ENCODE measurements at regions not wholly inside any gene's neighbourhood (a gene's known extent, or its start where the extent isn't known, plus 50 kb on each side); places are given as distances from the start of the nearest gene placed in this dataset.

DNA sequence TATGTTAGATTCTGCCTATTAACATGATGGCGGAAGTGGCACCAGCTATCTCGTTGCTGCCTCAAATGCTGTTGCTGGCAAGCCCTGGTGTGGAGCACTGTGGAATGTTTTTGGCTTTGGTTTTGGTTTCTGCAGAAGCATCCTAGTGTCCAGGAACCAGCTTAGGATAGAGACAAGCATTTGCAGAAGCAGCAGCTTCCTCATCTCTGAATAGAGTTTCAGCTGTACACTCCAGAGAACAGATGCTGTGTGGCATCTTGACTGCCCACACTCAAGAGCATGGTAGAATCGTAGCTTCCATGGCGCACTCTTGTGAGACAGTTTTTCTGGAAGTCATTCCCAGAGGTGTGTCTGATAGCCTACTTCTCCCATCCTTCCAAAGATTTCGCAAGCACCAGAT, 145.3 kb upstream of the RXFP2 start:
- H3K4me3 ChIP-seq (replicated peaks in 1 of 3; ENCODE audit: insufficient read depth in 1 of 3, low read depth in 1 of 3, low read length in 3 of 3): no peak overlapping the region
- H3K4me1 ChIP-seq (ENCODE audit: control insufficient read depth, extremely low read depth, insufficient read depth, low read length): no peaks in the 10 kb centered on the region
- H3K36me3 ChIP-seq (ENCODE audit: control insufficient read depth in 2 of 2, extremely low read depth in 1 of 2, insufficient read depth in 2 of 2, low read length in 2 of 2): no peaks in the 10 kb centered on the region
- H3K9me1 ChIP-seq (replicated peaks; ENCODE audit: control insufficient read depth, extremely low read depth, insufficient read depth, low read length): no peaks in the 10 kb centered on the region
- intact Hi-C loops (cut with micrococcal nuclease) (no loop called here), dilution Hi-C loops (cut with MboI; ENCODE audit: extremely low pct_ligation_motif_present, low sequenced_read_pairs) (no loop called here)
- no peak for DNase-seq (ENCODE audit: low read depth, low spot score)
- no peak overlapping the region for H2AFZ ChIP-seq (ENCODE audit: low read depth, low read length)
- H3K9ac ChIP-seq (replicated peaks; ENCODE audit: extremely low read depth, insufficient read depth, low read length): no peak overlapping the region
- POLR2A ChIA-PET: no interaction called here
- no peak overlapping the region for H3K4me2 ChIP-seq (ENCODE audit: insufficient read depth, low read length)
- TF ChIP-seq POLR2AphosphoS5 (IDR thresholded peaks at IDR 0.05; ENCODE audit: insufficient read depth, low read depth, low read length) (no peak), FOS (IDR thresholded peaks at IDR 0.05; ENCODE audit: borderline replicate concordance, insufficient read depth, low read length) (no peak), EZH2 (IDR thresholded peaks at IDR 0.05; ENCODE audit: borderline replicate concordance, low read depth, low read length, severe bottlenecking) (no peak), JUN (IDR thresholded peaks at IDR 0.05; ENCODE audit: borderline replicate concordance, insufficient read depth, insufficient read length, low read depth) (no peak), MYC (IDR thresholded peaks at IDR 0.05; ENCODE audit: low read depth, low read length) (no peak), POLR2A (IDR thresholded peaks at IDR 0.05; ENCODE audit: low read depth, low read length) (no peak), GATA2 (IDR thresholded peaks at IDR 0.05; ENCODE audit: insufficient read depth, insufficient read length, low read depth, low read length) (no peak)
- TF ChIP-seq, protein P1, sequence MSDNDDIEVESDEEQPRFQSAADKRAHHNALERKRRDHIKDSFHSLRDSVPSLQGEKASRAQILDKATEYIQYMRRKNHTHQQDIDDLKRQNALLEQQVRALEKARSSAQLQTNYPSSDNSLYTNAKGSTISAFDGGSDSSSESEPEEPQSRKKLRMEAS (IDR thresholded peaks at IDR 0.05; ENCODE audit: insufficient read depth, insufficient read length): no peak
- TF ChIP-seq, protein P2, sequence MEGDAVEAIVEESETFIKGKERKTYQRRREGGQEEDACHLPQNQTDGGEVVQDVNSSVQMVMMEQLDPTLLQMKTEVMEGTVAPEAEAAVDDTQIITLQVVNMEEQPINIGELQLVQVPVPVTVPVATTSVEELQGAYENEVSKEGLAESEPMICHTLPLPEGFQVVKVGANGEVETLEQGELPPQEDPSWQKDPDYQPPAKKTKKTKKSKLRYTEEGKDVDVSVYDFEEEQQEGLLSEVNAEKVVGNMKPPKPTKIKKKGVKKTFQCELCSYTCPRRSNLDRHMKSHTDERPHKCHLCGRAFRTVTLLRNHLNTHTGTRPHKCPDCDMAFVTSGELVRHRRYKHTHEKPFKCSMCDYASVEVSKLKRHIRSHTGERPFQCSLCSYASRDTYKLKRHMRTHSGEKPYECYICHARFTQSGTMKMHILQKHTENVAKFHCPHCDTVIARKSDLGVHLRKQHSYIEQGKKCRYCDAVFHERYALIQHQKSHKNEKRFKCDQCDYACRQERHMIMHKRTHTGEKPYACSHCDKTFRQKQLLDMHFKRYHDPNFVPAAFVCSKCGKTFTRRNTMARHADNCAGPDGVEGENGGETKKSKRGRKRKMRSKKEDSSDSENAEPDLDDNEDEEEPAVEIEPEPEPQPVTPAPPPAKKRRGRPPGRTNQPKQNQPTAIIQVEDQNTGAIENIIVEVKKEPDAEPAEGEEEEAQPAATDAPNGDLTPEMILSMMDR (IDR thresholded peaks at IDR 0.05; ENCODE audit: extremely low read depth in 1 of 2, insufficient read depth in 1 of 2, low read depth in 1 of 2, low read length in 2 of 2): no peak
- H3K79me2 ChIP-seq (ENCODE audit: control insufficient read depth, insufficient read depth, low read length): no peaks in the 10 kb centered on the region
- BruUV-seq (replicated peaks): no TSS peak
- CTCF ChIA-PET: interaction anchor here (1.5 to 2.4 kb wide), 2 partner anchors 12 to 106 kb away, joined by 4 to 8 read pairs; no protein-coding TSS in a partner anchor
- no peak overlapping the region for H3K27ac ChIP-seq (ENCODE audit: insufficient read depth, low read depth, low read length)
- H4K20me1 ChIP-seq (replicated peaks; ENCODE audit: control insufficient read depth, extremely low read depth, insufficient read depth, low read length): no peaks in the 10 kb centered on the region
- H3K9me3 ChIP-seq (replicated peaks; ENCODE audit: control insufficient read depth, insufficient read depth, low read length): no peaks in the 10 kb centered on the region
- peaks cover 0 to 3% of the 10 kb centered on the region in 2 experiments for H3K27me3 ChIP-seq (ENCODE audit: control insufficient read depth in 2 of 2, insufficient read depth in 2 of 2, low read length in 2 of 2)
- FAIRE-seq: no peak

Data from endothelial cell of umbilical vein (primary cell).